Activated T-helper 17 cell treated with anti-CD3 and anti-CD28 coated beads, Interleukin-2, amount 50 U/mL, for 72 hours (primary cell): ENCODE measurements at regions not wholly inside any gene's neighbourhood (a gene's known extent, or its start where the extent isn't known, plus 50 kb on each side); places are given as distances from the start of the nearest gene placed in this dataset.
A peak's percentile ranks its signal among the peaks of the same experiment; 100 is the strongest.

Source experiments
- ATAC-seq: fragments of 150-1000 bp; cut with Tn5 transposase; replicated peaks from 2 replicates; pipeline ENCODE4 v1.10.0; 2021; ENCODE audit warnings: mild to moderate bottlenecking, moderate library complexity
- H3K27ac Mint-ChIP-seq: one replicate; pipeline ENCODE4 v1.8.0; 2022; ENCODE audit warnings: mixed read lengths
- H3K27me3 Mint-ChIP-seq: one replicate; pipeline ENCODE4 v1.8.0; 2022; ENCODE audit warnings: mixed read lengths
- H3K36me3 Mint-ChIP-seq: one replicate; pipeline ENCODE4 v1.8.0; 2022; ENCODE audit warnings: low read depth, mild to moderate bottlenecking, mixed read lengths
- H3K4me1 Mint-ChIP-seq: one replicate; pipeline ENCODE4 v1.8.0; 2022; ENCODE audit warnings: mixed read lengths
- H3K4me3 Mint-ChIP-seq: one replicate; pipeline ENCODE4 v1.8.0; 2022; ENCODE audit warnings: mild to moderate bottlenecking, mixed read lengths
- H3K9me3 Mint-ChIP-seq: one replicate; pipeline ENCODE4 v1.8.0; 2022; ENCODE audit warnings: mixed read lengths

GRCh38 chr17:77685881-77686486 lies 272.5 kb upstream of the TNRC6C start:
- Mint-ChIP-seq H3K27ac (no peak overlapping the region), H3K4me3 (no peak overlapping the region), H3K27me3 (no peaks in the 10 kb centered on the region), H3K4me1 (peaks cover under 1% of the 10 kb centered on the region), H3K9me3 (no peaks in the 10 kb centered on the region), H3K36me3 (no peaks in the 10 kb centered on the region)
- ATAC-seq, result no peak

DNA sequence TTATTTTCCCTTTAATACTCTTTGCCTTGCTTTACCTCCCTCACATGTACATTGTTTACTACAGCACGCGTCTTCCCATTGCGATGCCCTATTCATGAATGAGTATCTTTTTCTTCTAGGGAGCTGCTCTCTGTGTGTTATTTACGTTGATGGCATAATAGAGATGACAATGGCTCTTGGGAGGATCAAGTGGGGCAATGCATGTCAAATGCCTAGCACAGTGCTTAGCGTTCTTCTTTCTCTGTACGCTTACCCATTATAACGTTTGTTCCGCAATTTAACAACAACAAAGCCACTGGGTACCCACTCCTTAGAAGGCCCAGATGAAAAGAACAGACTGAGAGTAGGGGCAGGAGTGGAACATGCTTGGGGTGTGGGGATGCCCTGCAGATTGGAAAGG lies 271.6 kb upstream of the TNRC6C start:
- no peak for ATAC-seq

GRCh38 chr17:77687417-77687816 lies 271.1 kb upstream of the TNRC6C start:
- H3K4me1 Mint-ChIP-seq, result peaks cover 12% of the 10 kb centered on the region
- no peak overlapping the region for H3K27ac Mint-ChIP-seq
- H3K27me3 Mint-ChIP-seq, result no peaks in the 10 kb centered on the region
- no peak overlapping the region for H3K4me3 Mint-ChIP-seq
- no peaks in the 10 kb centered on the region for H3K9me3 Mint-ChIP-seq
- no peaks in the 10 kb centered on the region for H3K36me3 Mint-ChIP-seq
- ATAC-seq, result no peak

More for the DNA sequence above, 271.6 kb upstream of the TNRC6C start:
- Mint-ChIP-seq H3K4me3 (no peak overlapping the region), H3K27ac (no peak overlapping the region), H3K27me3 (no peaks in the 10 kb centered on the region), H3K36me3 (no peaks in the 10 kb centered on the region), H3K4me1 (peaks cover 7% of the 10 kb centered on the region), H3K9me3 (no peaks in the 10 kb centered on the region)

GRCh38 chr17:77687921-77688320 lies 270.6 kb upstream of the TNRC6C start:
- H3K36me3 Mint-ChIP-seq, result no peaks in the 10 kb centered on the region
- ATAC-seq, result no peak
- H3K4me3 Mint-ChIP-seq, result no peak overlapping the region
- no peak overlapping the region for H3K27ac Mint-ChIP-seq
- no peaks in the 10 kb centered on the region for H3K9me3 Mint-ChIP-seq
- no peaks in the 10 kb centered on the region for H3K27me3 Mint-ChIP-seq
- H3K4me1 Mint-ChIP-seq, result peaks cover 17% of the 10 kb centered on the region

DNA sequence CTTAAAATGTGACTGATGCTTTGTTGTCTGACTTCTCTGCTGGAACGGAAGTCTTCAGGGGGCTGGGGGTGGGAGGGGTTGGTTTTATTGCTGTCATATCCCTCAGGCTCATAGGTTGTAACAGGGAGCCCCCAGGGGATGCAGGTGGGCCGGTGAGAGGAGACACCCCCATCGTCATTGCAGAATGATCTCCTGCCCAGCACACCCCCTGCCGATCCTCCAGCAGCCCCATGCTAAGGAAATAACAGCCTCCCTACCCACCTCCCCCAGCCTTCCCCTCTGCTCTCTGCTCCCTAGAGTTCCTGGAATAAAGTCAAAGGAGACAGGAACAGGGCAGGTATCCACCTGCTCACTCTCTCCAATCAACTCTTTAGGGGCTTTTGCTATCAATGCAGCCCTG lies 270.1 kb upstream of the TNRC6C start:
- Mint-ChIP-seq H3K4me1 (peaks cover 17% of the 10 kb centered on the region), H3K27me3 (no peaks in the 10 kb centered on the region), H3K4me3 (no peak overlapping the region), H3K9me3 (no peaks in the 10 kb centered on the region), H3K27ac (no peak overlapping the region), H3K36me3 (no peaks in the 10 kb centered on the region)
- no peak for ATAC-seq

GRCh38 chr17:77690271-77691161 lies 268.0 kb upstream of the TNRC6C start:
- Mint-ChIP-seq H3K4me3 (peak overlapping the region; percentile 56), H3K36me3 (no peaks in the 10 kb centered on the region), H3K27me3 (no peaks in the 10 kb centered on the region), H3K27ac (peak overlapping the region; percentile 10), H3K4me1 (peaks cover 17% of the 10 kb centered on the region), H3K9me3 (no peaks in the 10 kb centered on the region)
- ATAC-seq, result no peak

- Mint-ChIP-seq H3K4me1 (peaks cover 17% of the 10 kb centered on the region), H3K27ac (peak overlapping the region; percentile 15), H3K4me3 (peak overlapping the region; percentile 56), H3K27me3 (peaks cover 2% of the 10 kb centered on the region), H3K9me3 (no peaks in the 10 kb centered on the region), H3K36me3 (no peaks in the 10 kb centered on the region)
- no peak for ATAC-seq
Observed at GRCh38 chr17:77691216-77692085, 267.1 kb upstream of the TNRC6C start.

DNA sequence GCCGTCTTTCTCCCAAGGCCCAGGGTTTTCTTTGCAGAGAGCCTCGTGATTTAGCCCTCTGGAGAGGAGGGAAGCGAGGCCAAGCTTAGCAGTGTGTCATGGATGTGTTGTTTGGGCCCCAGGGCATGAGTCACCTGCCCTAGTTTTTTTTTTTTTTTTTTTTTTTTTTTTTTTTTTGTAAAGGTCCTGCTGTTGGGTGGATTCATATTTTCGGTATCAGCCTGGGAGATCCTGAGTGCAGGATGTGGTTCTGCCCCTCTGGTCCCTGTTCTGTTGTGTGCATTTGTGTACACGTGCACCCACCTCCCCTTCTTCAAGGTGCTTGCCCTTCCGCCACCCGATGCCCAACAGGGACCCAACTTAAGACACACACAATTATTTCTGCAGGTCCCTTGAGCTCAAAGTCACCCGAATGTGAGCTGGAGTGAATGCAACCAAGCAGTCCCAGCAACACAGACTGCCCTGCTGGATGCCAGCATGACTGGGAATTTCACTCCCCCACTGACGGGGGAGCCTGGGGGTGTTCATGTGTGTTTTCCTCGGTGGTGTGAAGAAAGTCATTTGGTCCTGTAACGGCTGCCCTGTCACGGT lies 265.8 kb upstream of the TNRC6C start:
- peak overlapping the region; percentile 17 for H3K4me3 Mint-ChIP-seq
- H3K4me1 Mint-ChIP-seq, result peaks cover 17% of the 10 kb centered on the region
- peaks cover 4% of the 10 kb centered on the region for H3K27me3 Mint-ChIP-seq
- H3K9me3 Mint-ChIP-seq, result no peaks in the 10 kb centered on the region
- peak; percentile 95 for ATAC-seq
- peak overlapping the region; percentile 15 for H3K27ac Mint-ChIP-seq
- no peaks in the 10 kb centered on the region for H3K36me3 Mint-ChIP-seq

DNA sequence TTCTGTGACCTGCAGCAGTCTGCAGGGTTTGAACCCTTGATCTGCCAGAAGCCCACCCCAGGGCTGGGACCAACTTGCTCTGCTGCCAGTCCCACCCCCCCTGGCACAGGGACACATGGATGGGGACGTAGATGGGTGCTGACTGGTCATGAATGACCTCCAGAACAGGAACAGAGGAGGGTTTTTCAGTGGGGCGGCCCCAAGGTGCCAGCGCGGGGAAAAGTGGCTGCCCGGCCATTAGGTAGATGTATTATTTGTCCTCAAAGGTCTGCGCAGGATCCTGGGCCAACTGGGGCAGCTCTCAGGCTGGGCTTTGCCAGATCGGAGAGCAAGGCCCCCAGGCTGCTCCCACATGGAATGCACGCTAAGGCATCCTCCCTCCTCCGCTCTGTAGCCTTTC lies 265.2 kb upstream of the TNRC6C start:
- Mint-ChIP-seq H3K36me3 (no peaks in the 10 kb centered on the region), H3K27ac (no peak overlapping the region), H3K4me1 (peaks cover 17% of the 10 kb centered on the region), H3K27me3 (peaks cover 4% of the 10 kb centered on the region), H3K4me3 (no peak overlapping the region), H3K9me3 (no peaks in the 10 kb centered on the region)
- ATAC-seq, result no peak

DNA sequence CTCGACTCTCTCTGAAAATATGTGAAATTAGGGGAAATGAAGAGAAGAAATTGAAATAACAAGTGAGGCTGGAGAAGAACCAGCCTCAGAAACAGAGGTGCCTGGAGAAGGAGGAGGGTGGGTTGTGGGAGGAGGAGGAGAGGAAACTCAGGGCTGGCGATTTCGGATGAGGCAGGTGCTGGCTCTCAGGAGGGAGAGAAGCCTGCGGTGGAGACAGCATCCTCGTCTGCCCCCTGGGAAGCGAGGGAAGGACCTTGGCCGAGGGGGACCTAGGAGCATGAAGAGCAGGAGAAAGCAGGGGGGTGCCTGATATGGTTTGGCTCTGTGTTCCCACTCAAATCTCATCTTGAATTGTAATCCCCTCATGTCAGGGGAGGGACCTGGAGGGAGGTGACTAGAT lies 264.7 kb upstream of the TNRC6C start:
- Mint-ChIP-seq H3K4me3 (no peak overlapping the region), H3K36me3 (no peaks in the 10 kb centered on the region), H3K27ac (no peak overlapping the region), H3K27me3 (peaks cover 4% of the 10 kb centered on the region), H3K4me1 (peaks cover 17% of the 10 kb centered on the region), H3K9me3 (no peaks in the 10 kb centered on the region)
- ATAC-seq, result no peak

GRCh38 chr17:77694391-77695363 lies 263.8 kb upstream of the TNRC6C start:
- no peak overlapping the region for H3K27ac Mint-ChIP-seq
- peaks cover 4% of the 10 kb centered on the region for H3K27me3 Mint-ChIP-seq
- no peak for ATAC-seq
- H3K36me3 Mint-ChIP-seq, result no peaks in the 10 kb centered on the region
- peaks cover 17% of the 10 kb centered on the region for H3K4me1 Mint-ChIP-seq
- no peaks in the 10 kb centered on the region for H3K9me3 Mint-ChIP-seq
- no peak overlapping the region for H3K4me3 Mint-ChIP-seq

- Mint-ChIP-seq H3K4me1 (peaks cover 17% of the 10 kb centered on the region), H3K36me3 (no peaks in the 10 kb centered on the region), H3K27ac (no peak overlapping the region), H3K4me3 (no peak overlapping the region), H3K27me3 (peaks cover 4% of the 10 kb centered on the region), H3K9me3 (no peaks in the 10 kb centered on the region)
- ATAC-seq, result no peak
Observed at GRCh38 chr17:77695386-77695785, 263.1 kb upstream of the TNRC6C start.

- H3K4me3 Mint-ChIP-seq, result peak overlapping the region; percentile 26
Observed at GRCh38 chr17:77696151-77696720, 262.3 kb upstream of the TNRC6C start.

More at GRCh38 chr17:77696151-77696720, 262.3 kb upstream of the TNRC6C start:
- Mint-ChIP-seq H3K9me3 (no peaks in the 10 kb centered on the region), H3K36me3 (no peaks in the 10 kb centered on the region), H3K27ac (peak overlapping the region; percentile 63), H3K4me1 (peaks cover 14% of the 10 kb centered on the region), H3K27me3 (peaks cover 4% of the 10 kb centered on the region)
- no peak for ATAC-seq
